NB4 (cell line): ENCODE measurements at regions not wholly inside any gene's neighbourhood (a gene's known extent, or its start where the extent isn't known, plus 50 kb on each side); places are given as distances from the start of the nearest gene placed in this dataset.

Experiments
- CTCF ChIP-seq: IDR thresholded peaks from one replicate; pipeline ENCODE4 v1.5.1; 2012; ENCODE audit warnings: low read depth, low read length
- MAX ChIP-seq: IDR thresholded peaks from 2 replicates; pipeline ENCODE4 v1.6.1; 2011; ENCODE audit warnings: low read depth, low read length
- MYC ChIP-seq: IDR thresholded peaks from 2 replicates; pipeline ENCODE4 v1.6.1; 2011; ENCODE audit warnings: low read depth, low read length
- POLR2A ChIP-seq: IDR thresholded peaks from 2 replicates; pipeline ENCODE4 v1.6.1; 2011; ENCODE audit warnings: mild to moderate bottlenecking; ENCODE audit not compliant: insufficient read length; ENCODE audit errors: extremely low read depth

- TF ChIP-seq POLR2A = no peak
- TF ChIP-seq CTCF = no peak
- TF ChIP-seq MYC = no peak
- TF ChIP-seq MAX = no peak
Observed at GRCh38 chr1:238107322-238107721, 216.6 kb upstream of the ZP4 start.
